Mesendoderm (in vitro differentiated cells): ENCODE measurements at regions not wholly inside any gene's neighbourhood (a gene's known extent, or its start where the extent isn't known, plus 50 kb on each side); places are given as distances from the start of the nearest gene placed in this dataset.

Experiments used
- DNase-seq: peaks from one replicate; pipeline ENCODE4 v3.0.0; 2013
- H2AK5ac ChIP-seq: 2 replicates; pipeline ENCODE4 v1.6.1; 2013; ENCODE audit warnings: low read length, inconsistent platforms
- H2BK120ac ChIP-seq: 2 replicates; pipeline ENCODE4 v1.6.1; 2013; ENCODE audit warnings: low read depth, mild to moderate bottlenecking, low read length, moderate library complexity, mixed read lengths
- H2BK15ac ChIP-seq: replicated peaks from 2 replicates; pipeline ENCODE4 v1.6.1; 2013; ENCODE audit warnings: low read depth, mild to moderate bottlenecking, moderate library complexity
- H2BK5ac ChIP-seq: 2 replicates; pipeline ENCODE4 v1.6.1; 2013; ENCODE audit warnings: low read length, inconsistent platforms
- H3K18ac ChIP-seq: 2 replicates; pipeline ENCODE4 v1.6.1; 2013; ENCODE audit warnings: mild to moderate bottlenecking, low read length, mixed read lengths
- H3K23ac ChIP-seq: one replicate; pipeline ENCODE4 v1.6.1; 2013; ENCODE audit warnings: low read length
- H3K27ac ChIP-seq: 2 replicates; pipeline ENCODE4 v1.5.1; 2013; ENCODE audit warnings: low read depth, mild to moderate bottlenecking, inconsistent platforms, low read length, moderate library complexity
- H3K27me3 ChIP-seq: 2 replicates; pipeline ENCODE4 v1.6.1; 2013; ENCODE audit warnings: low read length, control low read depth, mild to moderate bottlenecking, inconsistent platforms; ENCODE audit not compliant: insufficient read depth, poor library complexity
- H3K36me3 ChIP-seq: 2 replicates; pipeline ENCODE4 v1.6.1; 2013; ENCODE audit warnings: low read length, inconsistent platforms; ENCODE audit not compliant: control insufficient read depth, insufficient read depth
- H3K4ac ChIP-seq: one replicate; pipeline ENCODE4 v1.6.1; 2013; ENCODE audit warnings: low read depth, mild to moderate bottlenecking, low read length, moderate library complexity
- H3K4me1 ChIP-seq: 2 replicates; pipeline ENCODE4 v1.6.1; 2013; ENCODE audit warnings: low read depth, low read length, inconsistent platforms; ENCODE audit not compliant: control insufficient read depth
- H3K4me2 ChIP-seq: 2 replicates; pipeline ENCODE4 v1.6.1; 2013; ENCODE audit warnings: low read length
- H3K4me3 ChIP-seq: 2 replicates; pipeline ENCODE4 v1.5.1; 2013; ENCODE audit warnings: mild to moderate bottlenecking, low read length
- H3K56ac ChIP-seq: one replicate; pipeline ENCODE4 v1.6.1; 2013; ENCODE audit warnings: low read length
- H3K79me1 ChIP-seq: 2 replicates; pipeline ENCODE4 v1.6.1; 2013; ENCODE audit warnings: low read length, inconsistent platforms
- H3K79me2 ChIP-seq: 2 replicates; pipeline ENCODE4 v1.6.1; 2013; ENCODE audit warnings: mild to moderate bottlenecking, low read length; ENCODE audit not compliant: control insufficient read depth, insufficient read depth
- H3K9ac ChIP-seq: 2 replicates; pipeline ENCODE4 v1.6.1; 2013; ENCODE audit warnings: low read length, inconsistent platforms
- H4K5ac ChIP-seq: one replicate; pipeline ENCODE4 v1.6.1; 2013; ENCODE audit warnings: low read length
- H4K8ac ChIP-seq: one replicate; pipeline ENCODE4 v1.6.1; 2013; ENCODE audit warnings: low read depth, mild to moderate bottlenecking, control low read depth, low read length, moderate library complexity
- WGBS: extraction: QIAGEN DNeasy Blood & Tissue Kit; methylation state at CpG from one replicate; pipeline ENCODE4 v1.1.7; 2013; ENCODE audit warnings: low lambda C conversion rate, missing lambda C conversion rate; ENCODE audit not compliant: insufficient coverage; ENCODE audit errors: extremely low coverage; 5-methylcytosine and 5-hydroxymethylcytosine counted together

- no peaks in the 10 kb centered on the region for H3K79me1 ChIP-seq
- H3K4me3 ChIP-seq = no peak overlapping the region
- H2BK15ac ChIP-seq = no peak overlapping the region
- H3K4ac ChIP-seq = no peak overlapping the region
- no peak overlapping the region for H3K18ac ChIP-seq
- H3K23ac ChIP-seq = no peak overlapping the region
- no peak overlapping the region for H3K27ac ChIP-seq
- H3K36me3 ChIP-seq = no peaks in the 10 kb centered on the region
- no peaks in the 10 kb centered on the region for H3K27me3 ChIP-seq
- WGBS = no CpG with 5 or more reads among the region's 4 CpGs
- no peak overlapping the region for H4K5ac ChIP-seq
- no peak overlapping the region for H2BK120ac ChIP-seq
- no peak for DNase-seq
- no peaks in the 10 kb centered on the region for H3K79me2 ChIP-seq
- no peaks in the 10 kb centered on the region for H3K4me1 ChIP-seq
- no peak overlapping the region for H3K56ac ChIP-seq
- no peak overlapping the region for H2AK5ac ChIP-seq
- H3K9ac ChIP-seq = no peak overlapping the region
- no peak overlapping the region for H3K4me2 ChIP-seq
- H4K8ac ChIP-seq = no peak overlapping the region
- no peak overlapping the region for H2BK5ac ChIP-seq
Observed at GRCh38 chr15:96625256-96625655, 294.8 kb downstream of the NR2F2 start.

GRCh38 chr15:96627031-96627568 is 296.6 kb downstream of the NR2F2 start:
- H3K4me3 ChIP-seq = no peak overlapping the region

GRCh38 chr15:96629511-96629910 is 299.0 kb downstream of the NR2F2 start:
- Histone ChIP-seq H2AK5ac (no peak overlapping the region), H3K18ac (no peak overlapping the region), H4K5ac (no peak overlapping the region), H3K4me1 (no peaks in the 10 kb centered on the region), H2BK5ac (no peak overlapping the region), H2BK120ac (no peak overlapping the region), H4K8ac (no peak overlapping the region), H3K27ac (no peak overlapping the region), H3K36me3 (no peaks in the 10 kb centered on the region), H3K79me2 (no peaks in the 10 kb centered on the region), H3K4ac (no peak overlapping the region), H3K79me1 (no peaks in the 10 kb centered on the region), H3K4me2 (no peak overlapping the region), H2BK15ac (no peak overlapping the region), H3K56ac (no peak overlapping the region), H3K23ac (no peak overlapping the region), H3K27me3 (no peaks in the 10 kb centered on the region), H3K9ac (no peak overlapping the region), H3K4me3 (no peak overlapping the region)
- DNase-seq = no peak
- WGBS = no CpG with 5 or more reads among the region's 4 CpGs

More at GRCh38 chr15:96627031-96627568, 296.6 kb downstream of the NR2F2 start:
- Histone ChIP-seq H3K4me2 (no peak overlapping the region), H2AK5ac (no peak overlapping the region), H3K4ac (no peak overlapping the region), H4K8ac (no peak overlapping the region), H3K4me1 (no peaks in the 10 kb centered on the region), H3K27me3 (no peaks in the 10 kb centered on the region), H3K27ac (no peak overlapping the region), H3K79me1 (no peaks in the 10 kb centered on the region), H2BK15ac (no peak overlapping the region), H4K5ac (no peak overlapping the region), H2BK120ac (no peak overlapping the region), H3K36me3 (no peaks in the 10 kb centered on the region), H2BK5ac (no peak overlapping the region), H3K23ac (no peak overlapping the region), H3K56ac (no peak overlapping the region), H3K18ac (no peak overlapping the region), H3K79me2 (no peaks in the 10 kb centered on the region), H3K9ac (no peak overlapping the region)
- peak; percentile 16 for DNase-seq
- WGBS = no CpG with 5 or more reads among the region's 13 CpGs

- Histone ChIP-seq H3K4me2 (no peak overlapping the region), H3K27me3 (no peaks in the 10 kb centered on the region), H4K5ac (no peak overlapping the region), H3K56ac (no peak overlapping the region), H2BK5ac (no peak overlapping the region), H3K23ac (no peak overlapping the region), H2AK5ac (no peak overlapping the region), H3K79me1 (no peaks in the 10 kb centered on the region), H3K9ac (no peak overlapping the region), H4K8ac (no peak overlapping the region), H3K18ac (no peak overlapping the region), H2BK15ac (no peak overlapping the region), H3K27ac (no peak overlapping the region), H3K4me3 (no peak overlapping the region), H3K4me1 (no peaks in the 10 kb centered on the region), H3K36me3 (no peaks in the 10 kb centered on the region), H3K79me2 (no peaks in the 10 kb centered on the region), H3K4ac (no peak overlapping the region), H2BK120ac (no peak overlapping the region)
- no peak for DNase-seq
- WGBS = no CpG with 5 or more reads among the region's 1 CpG
Observed at GRCh38 chr15:96638793-96639192, 308.3 kb downstream of the NR2F2 start.

- WGBS = no CpG with 5 or more reads among the region's 9 CpGs
Observed at GRCh38 chr15:96645796-96646195, 315.3 kb downstream of the NR2F2 start.

GRCh38 chr15:96648866-96649265 is 318.4 kb downstream of the NR2F2 start:
- no peak overlapping the region for H3K4ac ChIP-seq
- no peak overlapping the region for H4K8ac ChIP-seq
- no peaks in the 10 kb centered on the region for H3K27me3 ChIP-seq
- H3K9ac ChIP-seq = no peak overlapping the region
- DNase-seq = no peak
- no peak overlapping the region for H3K4me2 ChIP-seq
- no peak overlapping the region for H2BK15ac ChIP-seq
- no peak overlapping the region for H3K27ac ChIP-seq
- H2AK5ac ChIP-seq = no peak overlapping the region
- H3K23ac ChIP-seq = no peak overlapping the region
- H4K5ac ChIP-seq = no peak overlapping the region
- no peak overlapping the region for H3K4me3 ChIP-seq
- H3K36me3 ChIP-seq = no peaks in the 10 kb centered on the region
- no peak overlapping the region for H3K18ac ChIP-seq
- no peak overlapping the region for H2BK5ac ChIP-seq
- no CpG with 5 or more reads among the region's 9 CpGs for WGBS
- H3K56ac ChIP-seq = no peak overlapping the region
- H3K4me1 ChIP-seq = no peaks in the 10 kb centered on the region
- H2BK120ac ChIP-seq = no peak overlapping the region
- H3K79me1 ChIP-seq = no peaks in the 10 kb centered on the region
- H3K79me2 ChIP-seq = no peaks in the 10 kb centered on the region

More at GRCh38 chr15:96645796-96646195, 315.3 kb downstream of the NR2F2 start:
- Histone ChIP-seq H4K8ac (no peak overlapping the region), H2BK120ac (no peak overlapping the region), H2BK15ac (no peak overlapping the region), H3K27me3 (no peaks in the 10 kb centered on the region), H3K79me1 (no peaks in the 10 kb centered on the region), H3K27ac (no peak overlapping the region), H3K4ac (no peak overlapping the region), H3K9ac (no peak overlapping the region), H3K18ac (no peak overlapping the region), H3K36me3 (no peaks in the 10 kb centered on the region), H3K4me2 (no peak overlapping the region), H2BK5ac (no peak overlapping the region), H4K5ac (no peak overlapping the region), H3K23ac (no peak overlapping the region), H3K56ac (no peak overlapping the region), H2AK5ac (no peak overlapping the region), H3K4me3 (no peak overlapping the region), H3K4me1 (no peaks in the 10 kb centered on the region), H3K79me2 (no peaks in the 10 kb centered on the region)
- no peak for DNase-seq
